ENCODE measurements at regions not wholly inside any gene's neighbourhood (a gene's known extent, or its start where the extent isn't known, plus 50 kb on each side); places are given as distances from the start of the nearest gene placed in this dataset.

DNA sequence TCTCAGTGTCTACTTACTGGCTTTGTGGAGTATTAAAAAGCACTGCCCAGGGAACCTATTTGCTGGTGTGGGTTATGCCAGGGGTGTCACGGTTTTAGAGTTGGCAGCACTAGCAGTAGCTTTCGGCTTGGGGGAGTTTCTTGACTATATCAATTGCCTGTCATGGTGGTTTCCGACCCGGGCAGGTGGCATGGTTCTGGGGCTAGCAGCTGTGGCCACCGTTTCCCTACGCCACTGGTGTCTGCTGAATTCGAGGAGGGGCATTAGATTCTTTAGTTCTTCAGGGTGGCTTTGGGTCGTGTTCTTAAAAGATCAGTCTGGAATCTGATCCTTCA is 55.6 kb upstream of the FOXC1 start:
- Histone ChIP-seq H4K8ac (replicated peaks; ENCODE audit: insufficient read length, low read depth, low read length) (no peak overlapping the region), H4K20me1 (ENCODE audit: control insufficient read depth, insufficient read depth, insufficient read length) (no peaks in the 10 kb centered on the region), H2BK120ac (ENCODE audit: low read depth, low read length, poor library complexity, severe bottlenecking) (no peak overlapping the region), H2AFZ (ENCODE audit: low read length) (no peak overlapping the region), H3K27ac (ENCODE audit: insufficient read length, low read depth, low read length) (no peak overlapping the region), H3K79me1 (ENCODE audit: insufficient read depth, low read depth, low read length, poor library complexity, severe bottlenecking) (no peaks in the 10 kb centered on the region), H3K27me3 (ENCODE audit: insufficient read depth, low read length) (no peaks in the 10 kb centered on the region), H4K91ac (ENCODE audit: insufficient read length, low read depth, low read length) (no peak overlapping the region), H3K18ac (ENCODE audit: insufficient read length, low read depth, low read length) (no peak overlapping the region), H2BK20ac (ENCODE audit: low read depth, low read length, poor library complexity, severe bottlenecking) (no peak overlapping the region), H3K4ac (ENCODE audit: low read depth, low read length) (no peak overlapping the region), H3K4me2 (ENCODE audit: insufficient read depth, insufficient read length, low read length) (no peak overlapping the region), H4K5ac (ENCODE audit: insufficient read length, low read depth, low read length) (no peak overlapping the region), H3K4me1 (ENCODE audit: insufficient read depth, low read length) (no peaks in the 10 kb centered on the region), H3K9ac (ENCODE audit: extremely low read depth, insufficient read length, low read length) (no peak overlapping the region), H3K14ac (ENCODE audit: insufficient read depth, low read length) (no peak overlapping the region), H3T11ph (ENCODE audit: low read length) (no peak overlapping the region), H3K9me3 (ENCODE audit: control insufficient read depth, low read depth, low read length) (no peaks in the 10 kb centered on the region), H2AK5ac (ENCODE audit: insufficient read length, low read length) (no peak overlapping the region), H3K79me2 (ENCODE audit: insufficient read depth, low read length) (no peaks in the 10 kb centered on the region), H2BK15ac (ENCODE audit: low read depth, low read length) (no peak overlapping the region), H3K23ac (ENCODE audit: insufficient read length, low read depth, low read length) (no peak overlapping the region), H3K56ac (ENCODE audit: insufficient read length, low read depth, low read length) (no peak overlapping the region), H3K23me2 (ENCODE audit: insufficient read length, low read depth, low read length, poor library complexity, severe bottlenecking) (peaks cover 5% of the 10 kb centered on the region), H2BK12ac (ENCODE audit: insufficient read length, low read depth, low read length) (no peak overlapping the region), H2BK5ac (ENCODE audit: insufficient read length, low read length) (no peak overlapping the region)
- Mint-ChIP-seq H3K4me1 (peaks cover 12% of the 10 kb centered on the region in 2 experiments), H3K27me3 (ENCODE audit: low read depth) (peaks cover 18% of the 10 kb centered on the region), H3K27ac (no peak overlapping the region), H3K9me3 (peaks cover 2 to 8% of the 10 kb centered on the region in 2 experiments; a peak in 3 of 5 replicates), H3K36me3 (ENCODE audit: insufficient read depth in 1 of 3, low read depth in 3 of 3) (peaks cover 0 to 5% (median 0%) of the 10 kb centered on the region in 3 experiments; a peak in 2 of 7 replicates), H3K4me3 (no peak overlapping the region)
- no peak for DNase-seq
- WGBS (ENCODE audit: extremely low coverage, insufficient read length, low lambda C conversion rate) = no CpG with 5 or more reads among the region's 8 CpGs
- TF ChIP-seq, protein P1, sequence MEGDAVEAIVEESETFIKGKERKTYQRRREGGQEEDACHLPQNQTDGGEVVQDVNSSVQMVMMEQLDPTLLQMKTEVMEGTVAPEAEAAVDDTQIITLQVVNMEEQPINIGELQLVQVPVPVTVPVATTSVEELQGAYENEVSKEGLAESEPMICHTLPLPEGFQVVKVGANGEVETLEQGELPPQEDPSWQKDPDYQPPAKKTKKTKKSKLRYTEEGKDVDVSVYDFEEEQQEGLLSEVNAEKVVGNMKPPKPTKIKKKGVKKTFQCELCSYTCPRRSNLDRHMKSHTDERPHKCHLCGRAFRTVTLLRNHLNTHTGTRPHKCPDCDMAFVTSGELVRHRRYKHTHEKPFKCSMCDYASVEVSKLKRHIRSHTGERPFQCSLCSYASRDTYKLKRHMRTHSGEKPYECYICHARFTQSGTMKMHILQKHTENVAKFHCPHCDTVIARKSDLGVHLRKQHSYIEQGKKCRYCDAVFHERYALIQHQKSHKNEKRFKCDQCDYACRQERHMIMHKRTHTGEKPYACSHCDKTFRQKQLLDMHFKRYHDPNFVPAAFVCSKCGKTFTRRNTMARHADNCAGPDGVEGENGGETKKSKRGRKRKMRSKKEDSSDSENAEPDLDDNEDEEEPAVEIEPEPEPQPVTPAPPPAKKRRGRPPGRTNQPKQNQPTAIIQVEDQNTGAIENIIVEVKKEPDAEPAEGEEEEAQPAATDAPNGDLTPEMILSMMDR (conservative IDR thresholded peaks at IDR 0.05) = no peak

All from H9 (cell line).